GM20000 (cell line): ENCODE measurements at regions not wholly inside any gene's neighbourhood (a gene's known extent, or its start where the extent isn't known, plus 50 kb on each side); places are given as distances from the start of the nearest gene placed in this dataset.

ENCODE experiments used
- DNase-seq: peaks from one replicate; pipeline ENCODE4 v3.0.0; 2012; ENCODE audit warnings: low spot score
- TF ChIP-seq, protein P1 (sequence below): IDR thresholded peaks from 2 replicates; pipeline ENCODE4 v1.5.1; 2012; ENCODE audit warnings: mild to moderate bottlenecking, control low read depth; ENCODE audit errors: extremely low read depth, missing control alignments

DNA sequence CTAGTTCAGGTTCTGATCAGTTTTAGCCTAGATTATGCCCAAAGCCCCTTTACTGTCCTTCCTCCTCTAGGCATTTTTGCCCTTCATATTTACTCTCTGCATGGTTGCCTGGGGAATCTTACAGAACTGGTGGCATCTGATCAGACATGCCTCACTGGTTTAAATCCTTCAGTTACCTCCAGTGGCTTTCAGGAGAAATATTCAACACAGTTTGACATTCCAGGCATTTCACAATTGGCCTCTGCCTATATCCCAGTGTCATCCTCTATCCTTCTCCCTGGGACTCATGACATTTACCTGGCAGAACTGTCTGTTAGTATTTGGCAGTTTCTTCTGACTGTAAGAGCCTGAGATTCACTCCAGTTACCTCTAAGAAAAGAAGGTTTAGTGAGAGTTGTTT lies 152.9 kb upstream of the MEIS1 start:
- no peak for DNase-seq
- TF ChIP-seq, protein P1, sequence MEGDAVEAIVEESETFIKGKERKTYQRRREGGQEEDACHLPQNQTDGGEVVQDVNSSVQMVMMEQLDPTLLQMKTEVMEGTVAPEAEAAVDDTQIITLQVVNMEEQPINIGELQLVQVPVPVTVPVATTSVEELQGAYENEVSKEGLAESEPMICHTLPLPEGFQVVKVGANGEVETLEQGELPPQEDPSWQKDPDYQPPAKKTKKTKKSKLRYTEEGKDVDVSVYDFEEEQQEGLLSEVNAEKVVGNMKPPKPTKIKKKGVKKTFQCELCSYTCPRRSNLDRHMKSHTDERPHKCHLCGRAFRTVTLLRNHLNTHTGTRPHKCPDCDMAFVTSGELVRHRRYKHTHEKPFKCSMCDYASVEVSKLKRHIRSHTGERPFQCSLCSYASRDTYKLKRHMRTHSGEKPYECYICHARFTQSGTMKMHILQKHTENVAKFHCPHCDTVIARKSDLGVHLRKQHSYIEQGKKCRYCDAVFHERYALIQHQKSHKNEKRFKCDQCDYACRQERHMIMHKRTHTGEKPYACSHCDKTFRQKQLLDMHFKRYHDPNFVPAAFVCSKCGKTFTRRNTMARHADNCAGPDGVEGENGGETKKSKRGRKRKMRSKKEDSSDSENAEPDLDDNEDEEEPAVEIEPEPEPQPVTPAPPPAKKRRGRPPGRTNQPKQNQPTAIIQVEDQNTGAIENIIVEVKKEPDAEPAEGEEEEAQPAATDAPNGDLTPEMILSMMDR, result no peak

DNA sequence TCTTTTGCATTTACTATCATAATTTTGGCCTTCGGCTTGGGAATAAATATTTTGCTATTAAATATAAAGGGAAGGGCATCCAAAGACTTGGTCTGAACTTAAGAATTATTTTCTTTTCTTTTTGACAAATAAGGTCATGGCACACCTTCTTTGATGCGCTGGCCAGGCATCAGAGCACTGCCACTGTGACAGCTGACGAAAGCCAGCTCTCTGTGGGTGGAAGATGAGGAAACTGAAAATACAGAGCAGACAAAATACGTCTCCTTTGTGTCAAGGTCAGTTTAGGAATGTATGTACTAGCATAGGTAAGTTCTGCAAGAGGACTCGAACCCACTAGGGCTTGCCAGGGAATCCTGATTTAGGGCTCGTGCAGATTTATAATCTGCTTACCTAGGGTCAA lies 155.9 kb upstream of the MEIS1 start:
- TF ChIP-seq, protein P1, result no peak
- no peak for DNase-seq

DNA sequence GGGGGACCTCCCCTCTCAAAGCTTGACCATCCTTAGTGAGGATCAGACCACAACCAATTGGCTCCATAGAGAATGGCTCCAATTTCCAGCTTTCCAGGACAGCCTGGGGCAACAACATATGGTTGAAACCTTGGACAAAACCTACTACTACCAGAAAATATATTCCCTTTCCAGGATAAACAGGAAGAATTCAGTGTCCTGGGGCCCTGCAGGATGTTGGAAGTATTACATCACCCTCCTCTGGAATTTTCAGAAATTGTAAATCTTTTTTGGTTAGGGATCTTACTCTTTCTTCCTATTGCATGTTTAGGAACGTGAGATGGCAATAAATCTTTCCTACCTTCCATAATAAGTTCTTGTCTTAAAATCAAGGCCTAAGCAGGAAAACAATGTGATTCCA lies 158.9 kb upstream of the MEIS1 start:
- TF ChIP-seq, protein P1, result no peak
- DNase-seq, result no peak

- TF ChIP-seq, protein P1, result no peak
- no peak for DNase-seq
These were observed 160.9 kb upstream of the MEIS1 start for GRCh38 chr2:66273933-66274490.

GRCh38 chr2:66272751-66273150 lies 162.2 kb upstream of the MEIS1 start:
- TF ChIP-seq, protein P1, result no peak
- DNase-seq, result no peak

DNA sequence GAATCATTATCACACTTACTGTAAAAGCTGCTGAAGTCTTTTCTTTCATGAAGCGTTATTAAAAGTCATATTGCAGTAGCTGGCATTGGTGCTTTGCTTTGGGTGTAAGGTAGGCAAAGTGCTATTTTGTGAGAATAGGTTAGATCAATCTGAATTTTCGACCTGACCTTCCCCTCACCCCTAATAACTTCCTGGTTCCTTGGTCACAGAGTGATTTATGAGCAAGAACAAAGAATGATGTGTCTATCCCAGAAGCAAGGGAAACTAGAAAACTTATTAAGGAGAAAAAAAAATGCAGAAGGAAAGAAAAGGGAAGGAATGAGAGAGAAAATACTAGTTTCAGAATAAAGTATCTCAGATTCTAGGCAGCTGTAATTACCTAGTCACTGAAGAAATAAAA lies 163.1 kb upstream of the MEIS1 start:
- TF ChIP-seq, protein P1, result no peak

DNA sequence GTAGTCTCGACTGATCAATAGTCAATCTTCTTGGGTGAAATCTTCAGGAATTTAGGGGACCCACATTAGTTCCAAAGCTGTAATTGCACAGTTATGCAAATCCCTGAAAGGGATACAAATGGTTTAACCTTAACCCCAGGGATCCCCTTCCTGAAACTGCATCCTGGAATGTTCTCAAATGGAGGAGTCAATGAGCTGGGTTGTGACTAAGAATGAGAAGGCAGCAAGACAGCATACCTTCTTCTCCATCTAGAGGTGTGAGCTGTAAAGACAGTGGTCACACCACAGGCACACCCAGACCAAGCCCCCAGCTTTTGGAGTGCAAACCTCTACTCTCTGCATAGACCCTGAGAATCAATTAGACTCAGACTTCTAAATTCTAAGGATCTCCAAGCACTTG lies 164.7 kb upstream of the MEIS1 start:
- TF ChIP-seq, protein P1, result no peak
- DNase-seq, result no peak

More for the DNA sequence above, 163.1 kb upstream of the MEIS1 start:
- DNase-seq, result no peak
